ENCODE measurements at regions not wholly inside any gene's neighbourhood (a gene's known extent, or its start where the extent isn't known, plus 50 kb on each side); places are given as distances from the start of the nearest gene placed in this dataset.

DNA sequence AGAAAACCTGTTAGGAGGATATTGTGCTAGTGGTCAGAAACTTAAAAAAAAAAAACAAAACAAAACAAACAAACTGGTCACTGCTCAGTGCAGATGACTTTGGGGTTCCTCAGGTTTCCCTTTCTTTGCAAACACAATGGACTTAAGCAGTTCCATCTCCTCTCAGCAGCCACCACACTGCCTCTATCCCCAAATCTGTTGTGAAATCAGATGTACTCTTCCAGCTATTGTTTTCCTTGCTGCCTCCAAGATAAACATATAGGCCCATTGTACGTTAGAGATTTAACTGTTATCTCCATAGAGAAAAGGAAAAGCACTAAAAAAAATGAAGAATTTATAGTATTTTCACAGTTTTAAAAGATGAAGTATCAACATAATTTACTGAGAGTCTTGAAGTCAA lies 147.1 kb downstream of the MPP7 start:
- Histone ChIP-seq H3K9me3 (no peaks in the 10 kb centered on the region), H3K27me3 (no peaks in the 10 kb centered on the region), H3K36me3 (no peaks in the 10 kb centered on the region), H3K4me3 (no peak overlapping the region), H3K27ac (replicated peaks in 1 of 4) (no peak overlapping the region), H3K4me1 (peaks cover 0 to 16% (median 6%) of the 10 kb centered on the region in 4 donors)
- 55% methylated on average over 1 of the region's 1 CpG for WGBS
- TF ChIP-seq, protein P1, sequence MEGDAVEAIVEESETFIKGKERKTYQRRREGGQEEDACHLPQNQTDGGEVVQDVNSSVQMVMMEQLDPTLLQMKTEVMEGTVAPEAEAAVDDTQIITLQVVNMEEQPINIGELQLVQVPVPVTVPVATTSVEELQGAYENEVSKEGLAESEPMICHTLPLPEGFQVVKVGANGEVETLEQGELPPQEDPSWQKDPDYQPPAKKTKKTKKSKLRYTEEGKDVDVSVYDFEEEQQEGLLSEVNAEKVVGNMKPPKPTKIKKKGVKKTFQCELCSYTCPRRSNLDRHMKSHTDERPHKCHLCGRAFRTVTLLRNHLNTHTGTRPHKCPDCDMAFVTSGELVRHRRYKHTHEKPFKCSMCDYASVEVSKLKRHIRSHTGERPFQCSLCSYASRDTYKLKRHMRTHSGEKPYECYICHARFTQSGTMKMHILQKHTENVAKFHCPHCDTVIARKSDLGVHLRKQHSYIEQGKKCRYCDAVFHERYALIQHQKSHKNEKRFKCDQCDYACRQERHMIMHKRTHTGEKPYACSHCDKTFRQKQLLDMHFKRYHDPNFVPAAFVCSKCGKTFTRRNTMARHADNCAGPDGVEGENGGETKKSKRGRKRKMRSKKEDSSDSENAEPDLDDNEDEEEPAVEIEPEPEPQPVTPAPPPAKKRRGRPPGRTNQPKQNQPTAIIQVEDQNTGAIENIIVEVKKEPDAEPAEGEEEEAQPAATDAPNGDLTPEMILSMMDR (IDR thresholded peaks at IDR 0.05) = no peak
- TF ChIP-seq EP300 (IDR thresholded peaks at IDR 0.05) (no peak), POLR2A (IDR thresholded peaks at IDR 0.05; ENCODE audit: low read depth) (no peak), POLR2AphosphoS5 (IDR thresholded peaks at IDR 0.05) (no peak)
- intact Hi-C loops (cut with DNase I) = no loop called here
- no peak for DNase-seq (ENCODE audit: extremely low spot score)

DNA sequence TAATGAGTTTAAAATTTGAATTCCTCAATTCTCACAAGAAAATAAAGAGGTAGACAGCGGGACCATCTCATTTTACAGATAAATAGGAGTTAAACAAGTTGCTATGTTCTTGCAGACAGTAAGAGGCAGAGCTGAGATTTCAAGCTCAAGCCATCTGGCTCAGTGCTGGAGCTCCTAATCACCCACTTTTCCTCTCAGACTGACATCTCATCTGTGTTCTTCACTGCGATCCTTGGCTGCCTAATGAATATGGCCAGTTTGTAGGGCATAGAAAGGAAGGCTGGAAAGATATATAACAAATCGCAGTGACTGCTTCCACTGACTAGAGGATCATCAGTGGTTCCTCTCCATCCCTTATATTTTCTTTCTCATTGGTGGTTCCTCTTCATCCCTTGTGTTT lies 151.2 kb downstream of the MPP7 start:
- WGBS = 47% methylated on average over 3 of the region's 3 CpGs
- intact Hi-C loops (cut with DNase I) = no loop called here
- peaks cover 0 to 8% (median 0%) of the 10 kb centered on the region in 4 donors for H3K36me3 ChIP-seq
- H3K27ac ChIP-seq (replicated peaks in 1 of 4) = no peak overlapping the region
- TF ChIP-seq POLR2A (IDR thresholded peaks at IDR 0.05; ENCODE audit: low read depth) = no peak
- TF ChIP-seq, protein P1 (IDR thresholded peaks at IDR 0.05) = no peak
- no peak for TF ChIP-seq POLR2AphosphoS5 (IDR thresholded peaks at IDR 0.05)
- TF ChIP-seq EP300 (IDR thresholded peaks at IDR 0.05) = no peak
- H3K9me3 ChIP-seq = no peaks in the 10 kb centered on the region
- peaks cover 0 to 11% (median 4%) of the 10 kb centered on the region in 4 donors for H3K4me1 ChIP-seq
- no peak overlapping the region for H3K4me3 ChIP-seq
- H3K27me3 ChIP-seq = no peaks in the 10 kb centered on the region
- no peak for DNase-seq (ENCODE audit: extremely low spot score)

DNA sequence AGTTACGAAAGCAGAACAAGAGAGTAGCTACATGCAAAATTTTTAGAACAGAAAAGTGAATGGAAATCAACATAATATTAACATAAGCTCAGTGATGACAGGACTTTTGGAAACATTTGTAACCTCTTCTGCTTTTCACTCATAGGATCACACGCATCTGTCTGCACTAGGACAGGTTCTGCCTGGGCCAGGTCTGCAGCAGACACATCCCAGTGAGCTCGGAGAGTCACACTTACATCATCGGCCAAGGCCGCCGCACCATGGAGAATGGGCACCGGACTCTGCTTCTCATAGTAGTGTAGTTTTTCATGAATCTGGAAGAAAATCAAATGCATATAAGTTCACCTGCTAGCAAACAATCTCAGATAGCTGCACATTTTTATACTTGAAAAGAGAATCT lies 150.9 kb upstream of the ODAD2 start:
- DNase-seq (ENCODE audit: extremely low spot score) = no peak
- no peaks in the 10 kb centered on the region for H3K9me3 ChIP-seq
- H3K27ac ChIP-seq (replicated peaks in 1 of 4) = no peak overlapping the region
- intact Hi-C loops (cut with DNase I) = no loop called here
- H3K4me1 ChIP-seq = peaks cover 0 to 11% (median 4%) of the 10 kb centered on the region in 4 donors
- no peaks in the 10 kb centered on the region for H3K27me3 ChIP-seq
- 81% methylated on average over 7 of the region's 7 CpGs for WGBS
- TF ChIP-seq POLR2A (IDR thresholded peaks at IDR 0.05; ENCODE audit: low read depth) = no peak
- TF ChIP-seq, protein P1 (IDR thresholded peaks at IDR 0.05) = no peak
- TF ChIP-seq POLR2AphosphoS5 (IDR thresholded peaks at IDR 0.05) = no peak
- no peak for TF ChIP-seq EP300 (IDR thresholded peaks at IDR 0.05)
- no peak overlapping the region for H3K4me3 ChIP-seq
- peaks cover 0 to 8% (median 0%) of the 10 kb centered on the region in 4 donors for H3K36me3 ChIP-seq

DNA sequence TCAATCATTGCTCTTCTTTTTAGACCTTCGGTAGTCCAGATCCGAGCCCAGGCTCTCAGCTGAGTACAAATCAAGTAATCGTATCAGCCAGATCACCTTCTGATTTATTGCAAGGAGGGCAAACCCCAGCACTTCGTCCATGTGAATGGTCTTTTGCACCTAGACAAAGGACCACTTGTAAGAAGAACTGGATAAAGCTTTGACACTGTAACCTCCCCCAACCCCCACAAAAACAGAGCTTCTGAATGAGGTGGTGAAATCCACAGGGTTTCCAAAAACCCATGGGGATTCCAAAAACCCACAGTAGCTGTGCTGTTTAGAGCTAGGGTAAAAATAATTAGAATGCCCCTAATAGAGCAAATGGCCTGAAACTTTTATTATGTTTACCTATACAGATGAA lies 148.8 kb upstream of the ODAD2 start:
- Histone ChIP-seq H3K4me1 (peaks cover 0 to 5% (median 0%) of the 10 kb centered on the region in 4 donors), H3K4me3 (no peak overlapping the region), H3K27ac (replicated peaks in 1 of 4) (no peak overlapping the region), H3K9me3 (no peaks in the 10 kb centered on the region), H3K27me3 (no peaks in the 10 kb centered on the region), H3K36me3 (peaks cover 0 to 8% (median 0%) of the 10 kb centered on the region in 4 donors)
- WGBS = 60% methylated on average over 4 of the region's 4 CpGs
- TF ChIP-seq EP300 (IDR thresholded peaks at IDR 0.05) = no peak
- no peak for TF ChIP-seq POLR2A (IDR thresholded peaks at IDR 0.05; ENCODE audit: low read depth)
- no peak for DNase-seq (ENCODE audit: extremely low spot score)
- intact Hi-C loops (cut with DNase I) = no loop called here

DNA sequence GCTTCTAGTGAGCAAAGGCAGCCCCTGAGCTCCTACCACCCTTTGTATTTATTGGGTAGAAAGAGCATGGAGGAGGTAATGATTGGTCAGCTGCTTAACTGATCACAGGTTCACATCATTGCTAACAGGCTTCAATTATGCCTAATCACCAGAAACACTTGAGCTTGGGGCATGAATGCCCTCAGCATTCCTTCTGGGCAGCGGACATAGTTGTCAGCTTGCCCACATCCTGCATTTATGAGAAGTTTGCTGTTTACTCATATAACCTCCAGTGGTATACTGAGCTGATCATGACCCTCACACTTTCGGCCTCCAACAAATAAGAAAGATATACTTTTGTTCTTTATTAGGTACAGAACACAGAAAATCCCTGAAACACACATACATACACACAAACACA lies 140.3 kb upstream of the ODAD2 start:
- Histone ChIP-seq H3K36me3 (no peaks in the 10 kb centered on the region), H3K27ac (replicated peaks in 1 of 4) (no peak overlapping the region), H3K9me3 (peaks cover 0 to 15% (median 7%) of the 10 kb centered on the region in 4 donors), H3K4me1 (peaks cover 0 to 9% (median 8%) of the 10 kb centered on the region in 4 donors), H3K27me3 (no peaks in the 10 kb centered on the region), H3K4me3 (no peak overlapping the region)
- TF ChIP-seq, protein P1 (IDR thresholded peaks at IDR 0.05) = no peak
- TF ChIP-seq EP300 (IDR thresholded peaks at IDR 0.05) = no peak
- WGBS = 90% methylated on average over 2 of the region's 2 CpGs
- DNase-seq (ENCODE audit: extremely low spot score) = no peak
- intact Hi-C loops (cut with DNase I) = no loop called here

Measured in esophagus muscularis mucosa (tissue), 4 donors.